Activated CD4-positive, alpha-beta T cell treated with anti-CD3 and anti-CD28 coated beads for 48 hours (primary cell): ENCODE measurements at regions not wholly inside any gene's neighbourhood (a gene's known extent, or its start where the extent isn't known, plus 50 kb on each side); places are given as distances from the start of the nearest gene placed in this dataset.
"Not testable (repeated sequence)": the region's sequence is repeated elsewhere in the genome, so short reads cannot be mapped to it uniquely, and the experiment has no call there.

Experiments
- DNase-seq: peaks from one replicate; pipeline ENCODE4 v3.0.0-alpha.2; 2020

GRCh38 chr9:106060885-106061284 is 366.5 kb downstream of the TMEM38B start:
- DNase-seq: no peak

GRCh38 chr9:106062250-106062649 is 367.9 kb downstream of the TMEM38B start:
- DNase-seq: no peak

DNA sequence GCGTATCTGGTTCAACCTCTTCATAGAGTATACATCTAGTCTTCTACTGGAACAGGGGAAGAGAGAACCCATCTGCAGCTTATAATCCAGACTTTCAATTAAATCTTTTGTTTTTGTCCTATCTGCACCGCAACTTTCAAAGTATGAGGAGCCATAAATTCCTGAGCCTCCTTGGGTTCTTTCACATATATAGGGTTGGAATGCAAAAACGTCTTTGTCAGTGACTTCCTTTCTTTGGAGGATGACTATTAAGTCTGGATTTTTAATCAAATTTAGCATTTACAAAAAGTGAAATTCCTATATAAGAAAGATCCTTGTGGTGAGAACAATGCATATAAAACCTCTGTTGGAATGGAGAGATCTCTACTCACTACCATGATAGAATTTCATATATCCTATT is 370.8 kb downstream of the TMEM38B start:
- no peak for DNase-seq

DNA sequence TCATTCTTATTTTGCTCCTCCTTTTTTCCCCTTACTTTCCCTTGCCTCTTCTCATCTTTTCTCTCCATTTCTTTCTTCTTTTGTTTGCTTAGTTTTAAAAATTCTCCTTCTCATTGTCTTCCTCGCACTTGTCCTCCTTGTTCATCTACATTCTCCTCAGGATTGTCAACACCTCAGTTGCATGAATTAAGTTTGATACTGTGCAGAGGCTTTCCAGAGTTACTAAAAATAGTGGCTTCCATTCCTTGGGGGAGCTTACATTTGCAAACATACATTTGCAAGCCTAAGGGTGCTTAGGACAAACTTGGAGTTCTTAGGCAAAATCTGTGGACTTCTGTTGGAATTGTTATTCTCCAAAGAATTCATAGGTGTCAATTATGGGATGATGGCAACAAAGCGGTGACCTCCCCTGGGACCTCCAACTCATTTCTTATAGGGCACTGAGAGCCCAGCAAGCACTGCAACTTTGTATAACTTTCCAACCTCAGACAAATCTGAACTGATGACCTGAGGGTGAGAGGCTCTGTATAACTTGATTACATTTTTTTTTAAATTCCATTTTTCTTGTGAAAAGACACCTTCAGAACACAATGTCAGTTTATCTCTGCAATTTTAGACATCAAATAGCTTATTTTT is 371.4 kb downstream of the TMEM38B start:
- no peak for DNase-seq

GRCh38 chr9:106066940-106067524 is 372.7 kb downstream of the TMEM38B start:
- no peak for DNase-seq

DNA sequence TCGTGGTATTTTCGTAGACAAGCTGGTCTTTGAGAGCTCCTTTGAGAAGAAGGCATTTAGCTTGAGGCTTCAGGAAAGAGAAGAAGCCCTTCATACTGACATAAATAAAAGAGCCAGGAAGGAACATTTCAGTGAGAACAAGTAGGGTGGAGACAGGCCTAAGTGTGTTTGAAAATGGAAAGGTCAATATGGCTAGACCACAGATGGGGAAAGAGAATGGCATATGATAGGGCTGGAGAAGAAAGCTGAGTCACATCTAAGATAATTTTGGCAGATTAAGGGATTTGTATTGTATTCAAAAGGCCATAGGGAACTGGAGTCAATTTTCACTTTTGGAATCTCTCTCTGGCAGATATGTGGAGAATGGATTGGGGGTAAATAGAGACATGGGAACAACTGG is 374.9 kb downstream of the TMEM38B start:
- no peak for DNase-seq

DNA sequence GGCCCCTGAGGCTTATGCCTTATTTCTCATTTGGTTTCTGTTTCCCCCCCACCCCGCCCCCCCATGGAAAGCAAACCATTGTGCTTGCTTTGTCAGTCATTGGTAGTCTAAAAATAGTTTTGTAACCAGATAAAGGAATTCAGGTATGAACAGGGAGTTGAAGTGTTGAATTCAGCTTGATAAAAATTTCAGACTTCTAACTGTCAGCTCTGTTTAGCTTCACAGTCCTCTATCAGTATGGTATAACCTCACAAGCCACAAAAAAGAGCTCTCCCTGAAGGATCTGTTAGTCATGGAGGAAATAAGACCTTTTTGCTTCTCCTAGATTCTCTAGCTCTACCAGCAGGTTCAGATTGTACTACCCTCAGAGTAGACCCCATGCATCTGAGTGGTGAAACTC is 378.1 kb downstream of the TMEM38B start:
- DNase-seq: no peak

DNA sequence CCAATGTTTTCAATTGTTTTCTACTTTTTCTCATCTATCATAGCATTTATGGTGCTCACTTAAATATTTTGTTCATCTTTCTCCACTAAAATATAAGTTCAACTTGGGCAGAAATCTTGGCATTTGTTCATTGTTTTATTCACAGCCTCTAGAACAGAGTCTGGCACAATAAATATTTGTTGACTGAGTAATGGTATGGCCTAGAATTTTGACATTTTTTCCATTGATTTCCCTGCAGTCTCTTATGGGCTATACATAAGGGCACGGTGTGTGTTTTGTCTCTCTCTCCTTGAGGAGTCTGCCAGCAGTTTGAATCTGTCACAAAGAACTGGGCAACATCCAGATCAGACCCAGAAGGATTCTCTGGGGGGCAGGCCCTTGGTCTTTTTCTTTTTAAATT is 379.7 kb downstream of the TMEM38B start:
- no peak for DNase-seq

DNA sequence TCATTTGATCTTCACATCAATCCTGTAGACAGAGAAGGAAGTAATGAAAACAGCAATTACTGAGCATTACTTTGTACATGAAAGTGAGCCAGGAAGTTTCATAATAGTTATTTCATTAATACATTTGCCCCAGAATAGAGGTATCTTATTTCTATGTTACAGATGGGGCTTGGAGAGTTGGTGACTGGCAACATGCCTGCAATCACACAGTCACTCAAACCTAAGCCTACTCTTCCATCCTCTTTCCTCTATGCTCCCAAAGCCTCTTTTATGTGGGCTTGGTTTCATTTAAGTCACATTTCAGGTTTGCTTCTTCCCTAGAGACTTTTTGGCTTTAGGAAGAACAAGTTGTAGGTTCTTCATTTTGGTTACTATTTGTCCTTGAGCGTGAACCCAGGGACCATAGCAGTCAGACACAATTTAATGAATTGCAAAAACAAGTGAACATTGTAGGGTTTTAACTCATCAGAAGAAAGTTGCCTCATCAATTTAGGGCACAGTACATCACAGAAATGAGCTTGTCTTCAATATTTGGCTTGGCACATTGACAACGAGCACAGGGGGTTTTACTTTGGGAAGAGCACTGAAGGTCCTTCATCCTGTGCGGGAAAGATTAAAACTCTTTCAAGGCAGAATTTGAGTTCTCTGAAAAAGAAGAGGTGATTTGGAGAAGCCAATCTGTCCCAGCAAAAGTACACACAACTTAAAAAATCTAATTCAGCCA is 381.1 kb downstream of the TMEM38B start:
- DNase-seq: no peak

DNA sequence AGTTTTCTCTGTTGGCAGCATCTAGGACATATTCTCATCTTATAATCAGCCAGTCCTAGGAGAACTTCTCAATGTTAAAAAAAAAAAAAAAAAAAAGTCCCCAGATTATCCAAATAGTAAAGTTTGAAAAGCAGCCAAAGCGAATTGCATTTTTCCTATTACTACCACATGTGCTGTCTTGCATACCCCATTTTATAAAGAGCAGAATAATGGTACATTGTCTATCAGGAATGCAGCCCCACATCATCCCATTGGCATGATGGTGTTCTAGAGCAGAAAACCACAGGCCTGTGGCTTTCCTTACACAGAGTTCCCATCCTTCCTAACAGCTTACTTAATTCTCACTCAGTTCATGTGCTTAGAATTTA is 381.6 kb downstream of the TMEM38B start:
- DNase-seq: no peak

DNA sequence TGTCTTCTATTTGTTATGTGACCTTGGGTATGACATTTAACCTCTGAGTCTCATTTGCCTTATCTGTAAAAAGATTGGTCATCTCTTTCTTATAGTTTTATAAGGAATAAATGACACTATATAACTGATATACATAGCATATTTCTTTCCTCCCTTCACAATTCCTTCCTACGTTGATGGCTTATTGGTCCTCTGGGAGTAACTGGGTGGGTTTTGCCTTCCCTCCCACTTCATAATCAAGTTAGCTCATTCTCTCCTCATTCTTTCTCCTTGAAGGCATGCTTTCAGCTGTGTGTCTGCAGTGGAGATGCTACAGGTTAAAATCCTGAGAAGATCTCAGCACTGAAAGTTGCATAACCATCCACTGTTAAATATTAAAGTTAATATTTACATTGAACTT is 382.4 kb downstream of the TMEM38B start:
- DNase-seq: no peak

- no peak for DNase-seq
Observed at GRCh38 chr9:106077731-106078130, 383.4 kb downstream of the TMEM38B start.

GRCh38 chr9:106082621-106083020 is 388.3 kb downstream of the TMEM38B start:
- DNase-seq: no peak

- no peak for DNase-seq
Observed at GRCh38 chr9:106084702-106085101, 390.4 kb downstream of the TMEM38B start.

- DNase-seq: no peak
Observed at GRCh38 chr9:106085479-106085878, 391.1 kb downstream of the TMEM38B start.

DNA sequence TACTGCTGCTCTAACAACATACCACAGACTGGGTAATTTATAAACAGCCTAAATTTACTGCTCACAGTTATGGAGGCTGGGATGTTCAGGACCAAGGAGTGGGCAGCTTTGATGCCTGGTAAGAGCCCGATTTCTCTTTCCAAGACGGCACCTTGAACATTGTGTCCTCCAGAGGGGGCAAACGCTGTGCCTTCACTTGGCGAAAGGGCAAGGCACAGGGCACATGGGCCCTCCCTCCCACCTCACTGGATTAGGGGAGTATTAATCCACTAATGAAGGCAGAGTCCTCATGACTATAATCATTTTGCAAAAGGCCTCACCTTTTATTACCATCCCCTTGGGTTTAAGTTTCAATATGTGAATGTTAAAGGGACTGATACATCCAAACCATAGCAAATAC is 397.7 kb downstream of the TMEM38B start:
- DNase-seq: no peak

DNA sequence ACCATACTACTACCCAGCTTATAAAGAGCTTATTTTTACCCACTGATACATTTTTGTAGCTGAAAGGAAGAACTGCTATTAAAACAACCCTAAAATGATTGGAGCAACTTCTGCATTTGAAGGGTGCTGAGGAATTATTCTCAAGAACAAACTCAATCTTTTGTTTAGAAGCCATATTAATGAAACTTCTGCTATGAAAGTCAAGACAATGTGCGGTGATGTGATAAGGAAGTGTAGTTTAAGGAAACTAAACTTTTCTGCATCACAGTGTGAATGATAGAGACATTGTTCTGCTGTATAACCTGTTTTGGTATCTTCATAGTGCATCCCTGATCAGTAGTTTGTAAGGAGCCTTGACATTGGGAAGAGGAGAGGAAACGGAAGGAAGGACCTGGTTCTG is 408.5 kb downstream of the TMEM38B start:
- DNase-seq: no peak

GRCh38 chr9:106104887-106105286 is 410.5 kb downstream of the TMEM38B start:
- no peak for DNase-seq

- DNase-seq: no peak
Observed at GRCh38 chr9:106106396-106106795, 412.1 kb downstream of the TMEM38B start.

DNA sequence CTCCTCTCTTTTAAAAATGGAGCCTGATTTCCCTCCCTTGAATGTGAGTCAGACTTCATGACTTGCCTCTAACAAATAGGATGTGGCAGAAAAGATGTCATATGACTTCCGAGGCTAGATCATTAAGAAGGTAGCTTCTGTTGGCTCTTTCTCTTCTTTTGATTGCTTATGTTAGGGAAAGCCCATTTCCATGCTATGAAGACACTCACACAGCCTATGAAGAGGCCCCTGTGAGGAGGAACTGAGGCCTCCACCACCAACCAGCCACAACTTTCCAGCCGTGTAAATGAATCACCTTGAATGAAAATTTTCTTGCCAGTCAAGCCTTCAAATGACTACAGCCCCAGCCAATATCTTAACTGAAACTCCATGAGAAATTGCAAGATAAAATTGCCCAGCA is 413.4 kb downstream of the TMEM38B start:
- DNase-seq: no peak

GRCh38 chr9:106109706-106110105 is 415.4 kb downstream of the TMEM38B start:
- not testable (repeated sequence) for DNase-seq

DNA sequence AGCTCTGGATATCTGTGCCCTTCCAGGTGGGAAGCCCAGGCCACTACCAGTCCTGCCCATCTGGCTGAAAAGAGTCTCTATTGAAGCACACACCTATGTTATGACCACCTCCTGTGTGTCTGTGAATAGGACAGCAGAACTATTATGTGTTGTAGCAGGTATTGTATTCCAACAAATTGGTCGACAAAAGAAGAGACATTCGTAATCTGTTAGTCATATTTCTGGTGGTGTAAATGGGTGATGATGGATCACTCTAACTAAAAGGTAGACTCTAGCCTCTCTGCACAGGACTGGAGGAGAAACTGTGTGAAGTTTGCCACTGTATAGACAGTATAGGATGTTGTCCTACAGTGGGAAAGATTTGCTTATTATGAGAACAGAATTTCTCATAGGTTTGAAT is 416.1 kb downstream of the TMEM38B start:
- DNase-seq: no peak

GRCh38 chr9:106111039-106111730 is 416.8 kb downstream of the TMEM38B start:
- no peak for DNase-seq

DNA sequence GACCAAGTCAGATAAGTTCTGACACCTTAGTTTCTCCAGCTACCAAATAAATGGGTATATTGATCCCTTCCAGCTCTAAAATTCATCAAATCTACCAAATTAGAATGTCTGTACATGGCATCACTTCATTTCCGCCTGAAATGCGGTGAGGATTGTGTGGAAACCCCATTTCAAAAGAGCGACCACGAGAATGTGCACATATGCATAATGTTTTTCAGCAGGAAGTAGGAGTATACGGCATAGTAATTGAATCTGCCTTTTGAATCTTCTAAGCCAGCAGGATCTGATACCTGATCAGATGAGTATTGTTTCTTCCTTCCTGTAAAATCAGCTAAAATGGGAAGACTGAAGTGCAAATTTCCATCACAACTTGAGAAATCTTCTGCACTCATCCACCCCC is 418.6 kb downstream of the TMEM38B start:
- no peak for DNase-seq
